CD4-positive, alpha-beta T cell (primary cell): ENCODE measurements at regions not wholly inside any gene's neighbourhood (a gene's known extent, or its start where the extent isn't known, plus 50 kb on each side); places are given as distances from the start of the nearest gene placed in this dataset.

ENCODE experiments used
- ATAC-seq: fragments of 200-7000 bp; cut with Tn5 transposase; one replicate; pipeline ENCODE4 v1.10.0; 2022; ENCODE audit warnings: mild to moderate bottlenecking; ENCODE audit not compliant: poor library complexity
- CTCF ChIA-PET: fragments of 350-600 bp; sonication (Branson Sonifier 250); formaldehyde crosslinking; loops from one replicate; lab custom pipeline; 2021; ENCODE audit warnings: antibody characterized with exemption, inconsistent platforms; lab: Charles Lee
- POLR2A ChIA-PET: fragments of 350-600 bp; sonication (Branson Sonifier 250); formaldehyde crosslinking; loops from one replicate; lab custom pipeline; 2021; ENCODE audit warnings: antibody characterized with exemption, inconsistent platforms; lab: Charles Lee
- DNase-seq, 14 experiments: peaks; one replicate each; pipeline ENCODE4 v3.0.0-alpha.2; 2013 to 2020; ENCODE audit warnings: mixed read lengths in 2 of 14
- H3K27ac ChIP-seq, 2 donors: one replicate each; pipeline versions ENCODE4 v1.5.1 to v1.7.0; 2013; ENCODE audit warnings: low read length in 2 of 2, low read depth in 1 of 2, mild to moderate bottlenecking in 1 of 2
- H3K27me3 ChIP-seq, 2 experiments: 1 replicate in 1 of 2; 2 replicates in 1 of 2; pipeline versions ENCODE4 v1.6.1 to v1.7.0; 2013; ENCODE audit warnings: low read length in 2 of 2, control low read depth in 1 of 2, mild to moderate bottlenecking in 1 of 2, moderate library complexity in 1 of 2; ENCODE audit not compliant: insufficient read depth in 2 of 2, control insufficient read depth in 1 of 2
- H3K36me3 ChIP-seq: one replicate; pipeline ENCODE4 v1.6.1; 2013; ENCODE audit warnings: low read length, control low read depth; ENCODE audit not compliant: insufficient read depth
- H3K4me1 ChIP-seq: one replicate; pipeline ENCODE4 v1.6.1; 2013; ENCODE audit warnings: low read length, control low read depth; ENCODE audit not compliant: insufficient read depth
- H3K4me3 ChIP-seq: one replicate; pipeline ENCODE4 v1.5.1; 2013; ENCODE audit warnings: mild to moderate bottlenecking, low read length, moderate library complexity
- H3K9me3 ChIP-seq, 2 experiments: 1 replicate in 1 of 2; 2 replicates in 1 of 2; pipeline versions ENCODE4 v1.6.1 to v1.7.0; 2013; ENCODE audit warnings: low read length in 2 of 2, mild to moderate bottlenecking in 2 of 2, control low read depth in 1 of 2, moderate library complexity in 1 of 2; ENCODE audit not compliant: control insufficient read depth in 1 of 2, insufficient read depth in 1 of 2
- H3K27ac Mint-ChIP-seq: one replicate; pipeline ENCODE4 v1.8.0; 2020; ENCODE audit warnings: mixed read lengths
- H3K27me3 Mint-ChIP-seq: one replicate; pipeline ENCODE4 v1.8.0; 2021; ENCODE audit warnings: mixed read lengths
- H3K36me3 Mint-ChIP-seq: one replicate; pipeline ENCODE4 v1.8.0; 2021; ENCODE audit warnings: low read depth, mixed read lengths
- H3K4me1 Mint-ChIP-seq: one replicate; pipeline ENCODE4 v1.8.0; 2021; ENCODE audit warnings: low read depth, mixed read lengths
- H3K4me3 Mint-ChIP-seq: one replicate; pipeline ENCODE4 v1.8.0; 2020; ENCODE audit warnings: mild to moderate bottlenecking, mixed read lengths
- H3K9me3 Mint-ChIP-seq: one replicate; pipeline ENCODE4 v1.8.0; 2020; ENCODE audit warnings: mixed read lengths
- intact Hi-C, 2 experiments: fragments of 100-400 bp; cut with DNase I in 1 of 2; cut with micrococcal nuclease in 1 of 2; formaldehyde crosslinking; loops; one replicate each; pipeline versions ENCODE4 v1.15.1 to v1.9.0; 2023 to 2025; cut with DNase I, micrococcal nuclease
- TF ChIP-seq, protein P1 (sequence below): fragments of 200-600 bp; IDR thresholded peaks from one replicate; pipeline ENCODE4 v1.8.0; 2022; ENCODE audit warnings: antibody characterized with exemption, mild to moderate bottlenecking

DNA sequence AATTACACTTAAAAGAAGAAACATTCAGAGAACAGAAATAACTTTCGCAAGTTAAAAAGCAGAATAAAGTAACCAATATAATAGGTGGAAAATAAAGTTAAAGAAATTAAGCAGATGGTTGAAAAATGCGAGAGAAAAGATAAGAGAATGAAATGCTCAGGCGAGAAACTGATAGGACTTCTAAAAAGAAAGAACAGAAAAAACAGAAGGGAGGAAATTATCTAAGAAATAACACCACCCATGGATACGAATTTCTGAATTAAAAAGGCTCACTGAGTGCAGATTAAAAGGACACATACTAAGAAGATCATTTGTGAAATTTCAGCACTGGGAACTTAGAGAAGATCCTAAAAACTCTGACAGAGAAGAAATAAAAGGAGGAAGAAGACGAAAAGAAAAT is 92.0 kb downstream of the HLX start:
- intact Hi-C loops = no loop called here
- H3K36me3 ChIP-seq = no peaks in the 10 kb centered on the region
- Mint-ChIP-seq H3K27ac (no peak overlapping the region), H3K4me3 (no peak overlapping the region), H3K36me3 (no peaks in the 10 kb centered on the region), H3K27me3 (no peaks in the 10 kb centered on the region), H3K9me3 (no peaks in the 10 kb centered on the region), H3K4me1 (no peaks in the 10 kb centered on the region)
- no peaks in the 10 kb centered on the region for H3K27me3 ChIP-seq
- ATAC-seq = no peak
- ChIA-PET CTCF (no interaction called here), POLR2A (no interaction called here)
- no peaks in the 10 kb centered on the region for H3K4me1 ChIP-seq
- H3K4me3 ChIP-seq = no peak overlapping the region
- TF ChIP-seq, protein P1, sequence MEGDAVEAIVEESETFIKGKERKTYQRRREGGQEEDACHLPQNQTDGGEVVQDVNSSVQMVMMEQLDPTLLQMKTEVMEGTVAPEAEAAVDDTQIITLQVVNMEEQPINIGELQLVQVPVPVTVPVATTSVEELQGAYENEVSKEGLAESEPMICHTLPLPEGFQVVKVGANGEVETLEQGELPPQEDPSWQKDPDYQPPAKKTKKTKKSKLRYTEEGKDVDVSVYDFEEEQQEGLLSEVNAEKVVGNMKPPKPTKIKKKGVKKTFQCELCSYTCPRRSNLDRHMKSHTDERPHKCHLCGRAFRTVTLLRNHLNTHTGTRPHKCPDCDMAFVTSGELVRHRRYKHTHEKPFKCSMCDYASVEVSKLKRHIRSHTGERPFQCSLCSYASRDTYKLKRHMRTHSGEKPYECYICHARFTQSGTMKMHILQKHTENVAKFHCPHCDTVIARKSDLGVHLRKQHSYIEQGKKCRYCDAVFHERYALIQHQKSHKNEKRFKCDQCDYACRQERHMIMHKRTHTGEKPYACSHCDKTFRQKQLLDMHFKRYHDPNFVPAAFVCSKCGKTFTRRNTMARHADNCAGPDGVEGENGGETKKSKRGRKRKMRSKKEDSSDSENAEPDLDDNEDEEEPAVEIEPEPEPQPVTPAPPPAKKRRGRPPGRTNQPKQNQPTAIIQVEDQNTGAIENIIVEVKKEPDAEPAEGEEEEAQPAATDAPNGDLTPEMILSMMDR = no peak
- H3K9me3 ChIP-seq = peaks cover 0 to 9% of the 10 kb centered on the region in 2 experiments
- no peak for DNase-seq
- H3K27ac ChIP-seq = no peak overlapping the region

DNA sequence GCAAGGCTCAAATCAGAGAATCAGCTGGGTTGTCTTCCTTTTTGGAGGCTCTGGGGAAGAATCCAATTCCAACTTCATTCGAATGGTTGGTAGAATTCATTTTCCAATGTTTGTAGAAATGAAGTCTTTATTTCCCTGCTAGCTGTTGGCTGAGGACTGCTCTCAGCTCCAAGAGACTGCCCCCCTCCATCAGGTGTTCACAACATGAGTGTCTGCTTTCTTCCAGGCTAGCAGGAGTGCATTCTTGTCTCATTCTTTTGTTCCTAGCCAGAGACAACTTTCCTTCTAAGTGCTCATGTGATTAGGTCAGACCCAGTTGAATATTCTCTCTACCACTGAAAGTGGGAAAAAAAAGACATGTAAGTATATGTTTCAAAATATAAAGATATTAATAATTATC is 95.2 kb downstream of the HLX start:
- ChIA-PET CTCF (no interaction called here), POLR2A (no interaction called here)
- no peaks in the 10 kb centered on the region for H3K27me3 Mint-ChIP-seq
- Histone ChIP-seq H3K27ac (no peak overlapping the region), H3K4me3 (no peak overlapping the region), H3K36me3 (no peaks in the 10 kb centered on the region), H3K4me1 (no peaks in the 10 kb centered on the region), H3K27me3 (no peaks in the 10 kb centered on the region), H3K9me3 (no peaks in the 10 kb centered on the region)
- no peak overlapping the region for H3K27ac Mint-ChIP-seq
- intact Hi-C loops = no loop called here
- no peak overlapping the region for H3K4me3 Mint-ChIP-seq
- TF ChIP-seq, protein P1 = no peak
- ATAC-seq = no peak
- no peak for DNase-seq
- no peaks in the 10 kb centered on the region for H3K9me3 Mint-ChIP-seq
- no peaks in the 10 kb centered on the region for H3K4me1 Mint-ChIP-seq
- H3K36me3 Mint-ChIP-seq = no peaks in the 10 kb centered on the region

DNA sequence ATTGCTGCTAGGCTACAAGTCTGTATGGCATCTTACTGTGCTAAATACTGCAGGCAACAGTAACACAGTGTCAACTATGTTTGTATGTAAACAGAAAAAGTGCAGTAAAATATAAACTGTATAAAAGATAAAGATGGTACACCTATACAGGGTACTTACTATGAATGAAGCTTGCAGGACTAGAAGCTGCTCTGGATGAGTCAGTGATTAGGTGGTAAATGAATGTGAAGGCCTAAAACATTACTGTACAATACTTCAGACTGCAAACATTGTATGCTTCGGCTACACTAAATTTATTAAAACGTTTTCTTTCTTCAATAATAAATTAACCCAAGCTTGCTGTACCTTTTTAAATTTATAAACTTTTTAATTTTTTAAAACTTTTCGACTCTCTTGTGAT is 97.1 kb downstream of the HLX start:
- TF ChIP-seq, protein P1 = no peak
- Histone ChIP-seq H3K36me3 (no peaks in the 10 kb centered on the region), H3K4me1 (no peaks in the 10 kb centered on the region), H3K27ac (no peak overlapping the region), H3K9me3 (no peaks in the 10 kb centered on the region), H3K27me3 (no peaks in the 10 kb centered on the region), H3K4me3 (no peak overlapping the region)
- H3K36me3 Mint-ChIP-seq = no peaks in the 10 kb centered on the region
- intact Hi-C loops = no loop called here
- no peaks in the 10 kb centered on the region for H3K27me3 Mint-ChIP-seq
- POLR2A ChIA-PET = no interaction called here
- ATAC-seq (no peak), DNase-seq (no peak)
- H3K4me3 Mint-ChIP-seq = no peak overlapping the region
- H3K4me1 Mint-ChIP-seq = no peaks in the 10 kb centered on the region
- H3K9me3 Mint-ChIP-seq = no peaks in the 10 kb centered on the region
- no peak overlapping the region for H3K27ac Mint-ChIP-seq
- CTCF ChIA-PET = no interaction called here
